Chondrocyte (in vitro differentiated cells): ENCODE measurements at regions not wholly inside any gene's neighbourhood (a gene's known extent, or its start where the extent isn't known, plus 50 kb on each side); places are given as distances from the start of the nearest gene placed in this dataset.
"Not testable (repeated sequence)": the region's sequence is repeated elsewhere in the genome, so short reads cannot be mapped to it uniquely, and the experiment has no call there.

Experiments used
- DNase-seq: peaks from one replicate; pipeline ENCODE4 v3.0.0; 2021; ENCODE audit warnings: mixed read lengths, low spot score
- H3K27ac Mint-ChIP-seq: one replicate; pipeline ENCODE4 v1.8.0; 2021; ENCODE audit warnings: mild to moderate bottlenecking, moderate library complexity, mixed read lengths; ENCODE audit not compliant: unreplicated experiment
- H3K27me3 Mint-ChIP-seq: 2 replicates; pipeline ENCODE4 v1.8.0; 2021; ENCODE audit warnings: low read depth, mixed read lengths
- H3K36me3 Mint-ChIP-seq: 2 replicates; pipeline ENCODE4 v1.8.0; 2021; ENCODE audit warnings: low read depth, mixed read lengths
- H3K4me1 Mint-ChIP-seq: 2 replicates; pipeline ENCODE4 v1.8.0; 2021; ENCODE audit warnings: low read depth, mild to moderate bottlenecking, mixed read lengths
- H3K4me3 Mint-ChIP-seq: one replicate; pipeline ENCODE4 v1.8.0; 2021; ENCODE audit warnings: mild to moderate bottlenecking, moderate library complexity, mixed read lengths; ENCODE audit not compliant: unreplicated experiment
- H3K9me3 Mint-ChIP-seq: 2 replicates; pipeline ENCODE4 v1.8.0; 2021; ENCODE audit warnings: low read depth, mixed read lengths
- TF ChIP-seq, protein P1 (sequence below): fragments of 200-600 bp; sonication (generic); IDR thresholded peaks from 2 replicates; pipeline ENCODE4 v1.5.0; 2021; ENCODE audit warnings: antibody characterized with exemption, mild to moderate bottlenecking, moderate library complexity

DNA sequence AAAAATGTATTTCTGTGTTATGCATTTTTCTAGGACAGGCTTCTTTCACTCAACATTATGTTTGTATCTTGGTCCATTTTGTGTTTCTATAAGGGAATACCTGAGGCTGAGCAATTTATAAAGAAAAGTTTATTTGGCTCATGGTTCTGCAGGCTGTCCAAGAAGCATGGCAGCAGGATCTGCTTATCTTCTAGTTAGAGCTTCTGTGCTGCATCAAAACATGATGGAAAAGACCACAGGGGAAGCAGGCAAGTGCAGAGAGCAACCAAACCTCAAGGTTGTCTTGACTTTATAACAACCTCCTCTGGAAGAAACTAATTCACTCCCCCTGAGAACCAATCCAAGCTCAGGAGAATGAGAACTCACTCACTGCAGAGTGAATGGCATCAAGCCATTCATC is 1601.0 kb upstream of the NUDT12 start:
- no peak overlapping the region for H3K27ac Mint-ChIP-seq
- TF ChIP-seq, protein P1, sequence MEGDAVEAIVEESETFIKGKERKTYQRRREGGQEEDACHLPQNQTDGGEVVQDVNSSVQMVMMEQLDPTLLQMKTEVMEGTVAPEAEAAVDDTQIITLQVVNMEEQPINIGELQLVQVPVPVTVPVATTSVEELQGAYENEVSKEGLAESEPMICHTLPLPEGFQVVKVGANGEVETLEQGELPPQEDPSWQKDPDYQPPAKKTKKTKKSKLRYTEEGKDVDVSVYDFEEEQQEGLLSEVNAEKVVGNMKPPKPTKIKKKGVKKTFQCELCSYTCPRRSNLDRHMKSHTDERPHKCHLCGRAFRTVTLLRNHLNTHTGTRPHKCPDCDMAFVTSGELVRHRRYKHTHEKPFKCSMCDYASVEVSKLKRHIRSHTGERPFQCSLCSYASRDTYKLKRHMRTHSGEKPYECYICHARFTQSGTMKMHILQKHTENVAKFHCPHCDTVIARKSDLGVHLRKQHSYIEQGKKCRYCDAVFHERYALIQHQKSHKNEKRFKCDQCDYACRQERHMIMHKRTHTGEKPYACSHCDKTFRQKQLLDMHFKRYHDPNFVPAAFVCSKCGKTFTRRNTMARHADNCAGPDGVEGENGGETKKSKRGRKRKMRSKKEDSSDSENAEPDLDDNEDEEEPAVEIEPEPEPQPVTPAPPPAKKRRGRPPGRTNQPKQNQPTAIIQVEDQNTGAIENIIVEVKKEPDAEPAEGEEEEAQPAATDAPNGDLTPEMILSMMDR = no peak
- DNase-seq = no peak
- no peak overlapping the region for H3K4me3 Mint-ChIP-seq
- H3K9me3 Mint-ChIP-seq = peaks cover 3% of the 10 kb centered on the region
- H3K27me3 Mint-ChIP-seq = no peaks in the 10 kb centered on the region
- peaks cover 3% of the 10 kb centered on the region for H3K36me3 Mint-ChIP-seq
- H3K4me1 Mint-ChIP-seq = peaks cover 6% of the 10 kb centered on the region

DNA sequence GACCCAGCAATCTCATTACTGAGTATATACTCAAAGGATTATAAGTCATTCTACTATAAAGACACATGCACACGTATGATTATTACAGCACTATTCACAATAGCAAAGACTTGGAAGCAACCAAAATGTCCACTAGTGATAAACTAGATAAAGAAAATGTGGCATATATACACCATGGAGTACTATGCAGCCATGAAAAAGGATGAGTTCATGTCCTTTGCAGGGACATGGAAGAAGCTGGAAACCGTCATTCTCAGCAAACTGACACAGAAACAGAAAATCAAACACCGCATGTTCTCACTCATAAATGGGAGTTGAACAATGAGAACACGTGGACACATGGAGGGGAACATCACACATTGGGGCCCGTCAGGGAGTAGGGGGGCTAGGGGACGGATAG is 1600.0 kb upstream of the NUDT12 start:
- not testable (repeated sequence) for H3K27me3 Mint-ChIP-seq, H3K4me3 Mint-ChIP-seq, H3K9me3 Mint-ChIP-seq, H3K4me1 Mint-ChIP-seq, DNase-seq, H3K27ac Mint-ChIP-seq, H3K36me3 Mint-ChIP-seq

DNA sequence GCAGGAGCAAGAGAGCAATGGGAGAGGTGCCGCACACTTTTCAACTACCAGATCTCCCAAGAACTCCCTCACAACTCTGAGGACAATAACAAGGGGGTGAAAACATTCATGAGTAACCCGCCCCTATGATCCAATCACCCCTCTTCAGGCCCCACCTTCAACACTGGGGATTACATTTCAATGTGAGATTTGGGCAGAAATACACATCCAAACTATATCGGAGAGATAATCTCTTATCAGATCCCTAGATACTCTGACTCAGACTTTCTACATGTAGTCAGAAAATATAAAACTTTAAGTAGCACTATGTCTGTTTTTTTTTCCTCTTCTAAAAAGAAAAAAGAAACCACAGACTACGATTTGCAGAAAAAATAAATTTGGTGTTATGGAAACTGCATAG is 1595.9 kb upstream of the NUDT12 start:
- Mint-ChIP-seq H3K27ac (no peak overlapping the region), H3K4me3 (no peak overlapping the region), H3K36me3 (peaks cover 2% of the 10 kb centered on the region), H3K27me3 (no peaks in the 10 kb centered on the region), H3K9me3 (peaks cover 3% of the 10 kb centered on the region), H3K4me1 (peaks cover 9% of the 10 kb centered on the region)
- DNase-seq = no peak
- TF ChIP-seq, protein P1 = no peak

DNA sequence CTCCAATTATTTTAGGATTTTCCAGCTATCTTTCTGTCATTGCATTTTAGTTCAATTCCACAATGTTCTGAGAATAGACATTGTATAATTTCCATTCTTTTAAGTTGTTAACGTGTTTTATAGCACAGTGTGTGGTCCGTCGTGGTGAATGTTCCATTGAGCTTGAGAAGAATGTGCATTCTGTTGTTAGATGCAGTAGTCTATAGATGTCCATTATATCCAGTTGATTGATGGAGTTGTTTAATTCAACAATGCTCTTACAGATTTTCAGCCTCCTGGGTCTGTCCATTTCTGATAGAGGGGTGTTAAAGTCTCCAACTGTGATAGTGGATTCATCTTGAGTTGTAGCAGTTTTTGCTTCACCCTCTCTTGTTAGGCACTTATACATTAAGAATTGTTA is 1587.7 kb upstream of the NUDT12 start:
- H3K36me3 Mint-ChIP-seq = no peaks in the 10 kb centered on the region
- no peak overlapping the region for H3K27ac Mint-ChIP-seq
- H3K9me3 Mint-ChIP-seq = no peaks in the 10 kb centered on the region
- no peak overlapping the region for H3K4me3 Mint-ChIP-seq
- TF ChIP-seq, protein P1 = no peak
- H3K27me3 Mint-ChIP-seq = no peaks in the 10 kb centered on the region
- DNase-seq = no peak
- H3K4me1 Mint-ChIP-seq = peaks cover 5% of the 10 kb centered on the region

DNA sequence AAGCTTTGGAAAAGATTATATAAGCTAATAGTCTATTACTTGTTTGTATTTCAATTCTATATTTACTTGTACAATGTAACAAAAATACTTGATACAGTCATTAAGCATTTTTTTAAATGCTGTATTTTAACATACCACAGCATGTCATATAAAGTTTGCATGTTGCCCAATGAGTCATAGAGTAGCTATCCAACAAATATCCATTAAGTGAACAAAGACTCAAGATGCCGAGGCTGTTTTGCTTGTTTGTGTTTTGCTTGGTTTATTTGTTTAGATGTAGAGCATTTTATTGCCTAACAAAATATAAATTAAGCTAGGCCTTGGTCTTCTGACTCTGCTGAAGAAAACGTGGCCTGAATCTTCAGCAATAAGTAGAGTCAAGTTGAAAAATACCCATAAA is 1584.3 kb upstream of the NUDT12 start:
- Mint-ChIP-seq H3K9me3 (no peaks in the 10 kb centered on the region), H3K36me3 (no peaks in the 10 kb centered on the region), H3K27ac (no peak overlapping the region), H3K4me3 (no peak overlapping the region), H3K27me3 (no peaks in the 10 kb centered on the region), H3K4me1 (peaks cover 5% of the 10 kb centered on the region)
- DNase-seq = no peak
- TF ChIP-seq, protein P1 = no peak

DNA sequence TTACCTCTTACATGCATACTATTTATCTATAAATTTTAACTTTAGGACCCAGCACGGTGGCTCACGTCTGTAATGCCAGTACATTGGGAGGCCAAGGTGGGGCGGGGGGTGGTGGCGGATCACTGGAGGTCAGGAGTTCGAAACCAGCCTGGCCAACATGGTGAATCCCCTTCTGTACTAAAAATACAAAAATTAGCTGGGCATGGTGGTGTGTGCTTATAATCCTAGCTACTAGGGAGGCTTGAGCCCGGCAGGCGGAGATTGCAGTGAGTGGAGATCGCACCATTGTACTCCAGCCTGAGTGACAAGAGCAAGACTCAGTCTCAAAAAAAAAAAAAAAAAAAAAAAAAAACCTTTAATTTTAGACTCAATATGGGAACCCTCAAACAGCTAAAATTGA is 1582.6 kb upstream of the NUDT12 start:
- Mint-ChIP-seq H3K27me3 (no peaks in the 10 kb centered on the region), H3K36me3 (no peaks in the 10 kb centered on the region), H3K4me1 (peaks cover 5% of the 10 kb centered on the region), H3K9me3 (no peaks in the 10 kb centered on the region), H3K4me3 (no peak overlapping the region), H3K27ac (no peak overlapping the region)
- TF ChIP-seq, protein P1 = no peak
- DNase-seq = no peak
